GM19452 (cell line): ENCODE measurements at regions not wholly inside any gene's neighbourhood (a gene's known extent, or its start where the extent isn't known, plus 50 kb on each side); places are given as distances from the start of the nearest gene placed in this dataset.
"Not testable (repeated sequence)": the region's sequence is repeated elsewhere in the genome, so short reads cannot be mapped to it uniquely, and the experiment has no call there.

Experiments used
- ATAC-seq: cut with Tn5 transposase; IDR thresholded peaks from one replicate; pipeline ENCODE4 v1.9.1; 2021; ENCODE audit not compliant: unreplicated experiment

DNA sequence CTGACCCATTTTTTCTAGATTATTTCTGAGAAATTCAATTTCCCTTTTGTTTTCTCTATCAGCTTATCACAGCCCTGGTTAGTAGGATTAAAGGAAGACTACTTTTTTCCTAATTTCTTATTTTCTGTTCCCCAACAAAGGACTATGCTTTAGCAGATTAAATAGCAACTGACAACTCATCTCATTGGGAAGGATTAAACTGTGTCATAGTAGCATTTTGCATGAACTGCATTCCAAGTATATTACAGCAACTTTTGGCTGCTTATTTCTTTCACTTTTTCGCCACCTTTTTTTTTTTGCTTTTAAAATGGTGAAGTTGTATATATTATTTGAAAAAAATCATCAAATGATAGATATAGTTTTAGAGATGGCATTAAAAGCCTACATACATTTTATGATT is 570.3 kb downstream of the FBXO15 start:
- no peak for ATAC-seq

DNA sequence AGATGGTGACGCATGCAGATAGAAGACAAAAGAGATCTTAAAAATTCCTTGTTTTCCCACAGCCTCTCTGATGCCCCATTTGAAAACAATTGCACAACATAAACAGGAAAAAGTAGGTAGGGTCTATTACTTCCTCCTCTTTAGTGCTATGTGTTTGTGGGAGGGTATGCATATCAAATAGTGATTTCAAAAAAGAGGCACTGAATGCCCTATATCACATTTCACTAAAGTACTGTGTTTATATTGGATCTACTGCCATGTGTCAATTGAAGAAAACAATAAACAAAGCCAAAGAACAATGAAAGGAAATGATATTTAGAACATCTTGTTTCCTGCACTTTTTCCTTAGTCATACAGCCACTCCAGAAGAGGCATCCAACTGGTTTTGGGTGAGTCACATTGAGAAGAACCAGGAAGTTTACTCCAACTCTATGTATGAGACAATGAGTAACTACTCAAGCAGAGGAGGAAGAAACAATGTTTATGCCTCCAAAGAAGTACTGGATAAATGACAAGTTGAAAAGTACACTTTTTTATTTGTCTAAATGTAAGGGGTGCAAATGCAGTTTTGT is 583.6 kb downstream of the FBXO15 start:
- ATAC-seq: no peak

DNA sequence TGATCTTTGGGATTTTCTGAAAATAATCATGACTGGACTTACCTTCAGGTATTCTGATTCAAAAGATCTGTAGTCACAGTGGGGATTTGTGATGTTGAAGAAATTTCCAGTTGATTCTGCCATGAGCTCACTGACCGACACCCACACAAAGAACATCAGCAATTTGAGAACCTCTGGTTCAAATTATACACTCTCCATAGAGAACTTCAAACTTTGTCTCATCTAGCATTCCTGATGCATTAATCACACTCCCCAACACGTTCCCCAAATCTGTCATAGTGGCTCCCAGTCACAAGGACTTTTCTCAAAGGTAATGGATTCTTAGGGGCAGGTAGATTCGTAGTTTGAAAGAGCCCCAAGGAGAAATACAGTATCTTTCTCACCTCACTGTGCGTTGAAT is 584.3 kb downstream of the FBXO15 start:
- ATAC-seq: no peak

DNA sequence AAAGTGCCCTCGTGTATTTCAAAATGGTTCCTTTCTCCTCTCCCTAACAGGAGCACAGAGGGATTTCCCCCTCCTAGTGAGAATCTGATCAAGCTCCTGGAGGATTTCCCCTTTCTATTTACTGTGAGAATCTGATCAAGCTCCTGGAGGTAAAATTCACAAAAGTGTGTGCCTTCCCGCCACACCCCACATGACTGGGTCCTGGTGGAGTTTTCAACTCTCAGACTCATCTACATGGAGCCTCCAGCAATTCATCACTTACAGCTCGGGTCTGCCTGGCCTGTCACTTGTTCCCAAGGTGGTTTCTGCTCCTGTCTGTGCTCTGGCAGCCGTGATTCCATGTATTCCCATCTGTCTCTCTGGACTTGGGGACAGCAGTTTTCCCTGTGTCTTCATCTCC is 590.7 kb downstream of the FBXO15 start:
- no peak for ATAC-seq

DNA sequence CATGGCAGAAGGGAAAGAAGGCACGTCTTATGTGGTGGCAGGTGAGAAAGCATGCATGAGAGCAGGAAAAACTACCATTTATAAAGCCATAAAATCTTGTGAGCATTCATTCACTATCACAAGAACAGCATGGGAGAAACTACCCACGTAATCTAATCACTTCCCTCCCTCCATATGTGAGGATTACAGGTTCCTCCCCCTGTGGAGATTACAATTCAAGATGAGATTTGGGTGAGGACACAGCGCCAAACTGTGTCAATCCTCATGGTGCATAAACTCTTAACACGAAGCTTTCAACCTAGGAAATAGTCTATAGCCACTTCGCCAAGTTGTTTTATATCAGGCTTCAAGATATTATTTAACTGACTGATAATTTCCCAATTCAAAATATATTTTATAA is 595.5 kb downstream of the FBXO15 start:
- no peak for ATAC-seq

DNA sequence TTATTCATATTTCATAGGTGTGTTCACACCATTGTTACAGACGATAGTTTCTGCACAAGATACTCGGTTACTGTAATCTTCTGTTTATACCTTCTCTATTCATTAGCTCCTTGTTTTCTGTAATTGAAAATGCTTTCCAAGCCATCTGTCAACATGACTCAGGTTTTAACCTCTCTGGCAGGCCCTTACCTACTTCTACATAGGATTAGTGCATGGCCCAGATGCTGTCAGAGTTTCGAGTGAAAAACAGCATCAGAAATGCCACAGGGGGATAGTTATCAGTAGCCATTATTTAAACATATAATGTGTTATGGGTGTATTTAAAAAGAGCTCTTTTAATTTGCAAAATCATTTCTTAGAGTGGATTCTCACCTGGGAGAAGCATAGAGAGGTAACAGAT is 596.4 kb downstream of the FBXO15 start:
- ATAC-seq: no peak

DNA sequence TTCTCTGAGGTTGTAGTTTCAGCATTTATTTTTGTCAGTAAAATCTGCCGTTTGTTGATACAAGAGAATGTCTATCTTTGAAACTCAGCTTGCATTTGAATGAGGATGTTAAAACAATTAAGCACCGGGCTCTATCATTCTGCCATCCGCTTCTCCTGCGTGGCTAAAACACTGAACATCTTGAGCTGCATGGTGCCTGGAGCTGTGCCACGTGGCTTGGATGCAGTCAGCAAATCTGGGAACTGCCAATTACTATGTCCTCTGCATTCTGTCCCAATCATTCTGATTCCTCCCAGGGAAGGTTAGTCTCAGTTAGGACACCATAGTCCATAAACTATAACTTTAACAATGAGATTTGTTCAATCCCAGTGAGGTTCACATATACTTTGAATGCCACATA is 598.4 kb downstream of the FBXO15 start:
- ATAC-seq: no peak

DNA sequence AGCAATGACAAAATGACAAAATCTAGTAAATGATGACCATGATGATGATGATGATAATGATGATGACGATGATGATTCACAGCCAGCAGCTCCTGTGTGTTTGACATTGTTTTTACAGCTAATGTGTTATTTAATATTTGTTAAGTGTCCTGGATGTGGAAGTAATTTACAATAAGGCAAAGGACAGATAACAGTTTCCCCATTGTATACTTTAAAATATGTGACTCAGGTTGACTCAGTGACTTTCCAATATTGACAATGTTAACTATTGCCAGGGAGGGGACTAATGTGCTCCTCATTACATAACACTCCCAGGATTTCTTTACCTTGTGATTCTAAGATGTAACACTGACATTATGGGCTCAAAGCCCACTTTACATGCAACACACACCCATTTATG is 602.2 kb downstream of the FBXO15 start:
- no peak for ATAC-seq

DNA sequence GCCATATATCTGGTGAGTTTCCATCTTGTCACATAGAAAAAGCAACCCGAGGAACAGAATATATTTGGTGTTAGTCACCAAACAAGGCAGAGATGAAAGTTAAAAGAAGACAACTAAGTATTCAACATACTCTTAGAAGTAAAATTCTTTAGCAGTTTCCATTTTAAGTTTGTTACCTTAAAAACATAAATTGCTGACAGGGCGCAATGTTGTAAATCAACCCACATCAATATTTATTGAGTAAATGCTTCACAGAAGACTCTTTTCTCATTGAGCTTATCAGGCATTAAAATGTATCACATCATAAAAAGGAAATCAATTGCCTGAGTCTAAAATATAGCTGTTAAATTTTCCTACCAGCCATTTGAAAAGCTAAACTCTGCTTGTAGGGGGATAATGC is 603.0 kb downstream of the FBXO15 start:
- no peak for ATAC-seq

DNA sequence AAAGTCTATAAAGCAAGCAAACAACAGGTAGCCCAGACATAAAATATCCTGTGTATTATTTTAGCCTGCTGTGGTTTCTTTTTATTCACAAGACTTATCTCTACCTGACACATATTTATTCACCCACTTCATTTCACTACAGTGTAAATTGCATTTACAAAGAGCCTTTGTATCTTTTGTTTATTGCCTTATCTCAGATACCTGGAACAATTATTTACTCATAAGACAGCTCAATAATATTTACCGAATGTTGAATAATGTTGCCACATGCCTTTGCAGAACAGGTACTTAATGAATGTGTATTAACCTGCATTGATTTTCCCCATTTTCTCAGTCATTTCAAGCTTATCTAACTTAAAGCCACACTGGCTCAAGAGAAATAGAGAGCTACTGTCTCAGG is 603.6 kb downstream of the FBXO15 start:
- ATAC-seq: no peak

DNA sequence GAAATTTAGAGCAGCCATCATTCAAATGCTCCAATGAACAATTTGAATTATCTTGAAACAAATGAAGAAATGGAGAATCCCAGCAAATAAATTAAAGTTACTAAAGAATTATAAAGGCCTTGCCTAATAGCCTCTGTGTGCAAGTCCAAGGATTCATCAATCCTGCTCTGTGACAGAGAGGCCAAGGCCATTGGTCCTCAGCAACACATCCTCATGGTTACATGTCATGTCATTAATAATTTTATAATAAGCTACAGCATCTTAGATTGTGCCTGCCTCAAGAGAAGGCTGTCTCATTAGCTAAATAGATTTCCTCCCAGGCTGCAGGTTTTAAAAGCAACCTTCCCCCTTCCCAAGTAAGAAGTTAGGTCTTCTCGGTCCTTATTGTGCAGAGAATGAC is 611.6 kb downstream of the FBXO15 start:
- no peak for ATAC-seq

DNA sequence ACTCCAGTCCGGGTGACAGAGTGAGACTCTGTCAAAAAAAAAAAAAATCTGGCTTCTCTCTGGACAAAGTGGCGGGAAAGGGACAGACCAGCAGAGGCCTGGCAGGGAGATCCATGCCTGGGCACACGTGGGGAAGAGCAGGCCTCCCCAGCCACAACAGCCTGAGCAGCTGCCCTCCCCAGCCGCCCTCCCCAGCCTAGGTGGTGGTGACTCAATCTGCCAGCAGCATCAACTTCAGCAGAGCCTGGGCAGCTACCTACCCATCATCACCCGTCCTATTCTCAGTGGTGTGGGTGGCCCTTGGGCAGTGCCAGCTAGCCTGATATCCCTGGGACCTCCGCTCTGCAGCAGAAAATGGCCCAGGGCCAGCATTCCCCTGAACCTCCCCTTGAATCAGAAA is 612.4 kb downstream of the FBXO15 start:
- no peak for ATAC-seq

DNA sequence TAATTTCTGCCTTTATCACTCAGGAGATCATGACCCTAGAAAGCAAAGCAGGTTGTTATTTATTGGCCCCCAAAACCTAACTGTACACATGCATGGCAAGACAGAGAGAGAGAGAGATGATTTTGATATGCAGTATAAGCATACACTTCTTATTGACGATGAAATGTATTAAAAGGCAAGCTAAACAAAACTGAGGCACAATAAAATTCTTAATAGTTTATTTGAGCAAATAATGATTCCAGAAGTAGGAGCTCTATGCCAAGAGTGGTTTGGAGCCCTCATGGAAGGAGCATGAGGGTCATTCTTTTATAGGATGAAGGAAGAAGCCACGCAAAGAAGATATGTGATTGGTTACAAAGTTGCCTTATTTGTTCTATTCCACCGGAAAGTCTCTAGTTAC is 616.0 kb downstream of the FBXO15 start:
- no peak for ATAC-seq

DNA sequence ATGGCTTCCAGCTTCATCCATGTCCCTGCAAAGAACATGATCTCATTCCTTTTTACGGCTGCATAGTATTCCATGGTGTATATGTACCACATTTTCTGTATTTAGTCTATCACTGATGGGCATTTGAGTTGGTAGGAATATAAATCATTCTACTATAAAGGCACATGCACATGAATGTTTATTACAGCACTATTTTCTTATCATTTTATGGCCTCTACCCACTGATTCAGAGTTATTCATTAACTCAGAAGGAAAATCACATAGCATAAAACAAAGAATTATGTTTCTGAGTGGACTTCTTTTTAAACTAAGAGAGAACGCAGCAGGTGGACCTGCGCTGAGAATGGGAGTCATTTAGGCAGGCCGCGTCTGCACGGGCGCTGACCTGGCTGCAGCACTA is 619.6 kb downstream of the FBXO15 start:
- ATAC-seq: no peak

DNA sequence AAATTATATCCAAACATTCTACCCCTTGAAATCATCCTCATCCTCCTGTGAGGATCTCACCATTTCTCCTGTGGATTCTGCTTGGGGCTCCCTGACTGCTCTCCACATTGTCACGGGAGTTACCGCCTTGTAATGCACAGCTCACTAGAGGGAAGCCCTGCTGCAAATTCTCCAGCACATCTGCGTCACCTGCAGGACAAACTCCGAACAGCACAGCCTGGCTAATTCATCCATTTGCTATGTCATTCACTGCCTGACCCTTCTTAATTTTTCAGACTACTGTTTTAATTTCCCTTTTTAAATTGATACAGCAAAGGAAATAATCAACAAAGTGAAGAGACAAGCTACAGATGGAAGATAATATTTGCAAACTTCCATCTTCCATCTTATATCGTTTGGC is 627.4 kb downstream of the FBXO15 start:
- no peak for ATAC-seq

DNA sequence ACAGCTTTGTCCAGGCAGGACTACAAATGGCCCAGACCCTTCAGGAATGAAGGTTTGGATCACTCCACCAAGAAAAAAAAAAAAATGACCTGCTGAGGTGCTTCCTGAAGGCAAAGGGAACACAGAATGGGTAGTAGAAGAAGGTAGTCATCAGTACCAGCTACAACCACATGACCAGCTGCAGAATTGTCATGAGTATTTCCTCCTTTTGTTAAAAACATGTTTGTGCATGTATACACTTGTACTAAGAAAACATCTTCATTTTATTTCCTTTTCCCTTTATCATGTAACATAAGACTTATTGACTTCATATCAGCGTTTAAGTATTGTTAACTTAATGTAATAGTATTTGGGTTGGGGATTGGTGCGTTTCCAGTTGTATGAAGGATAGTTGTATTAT is 631.6 kb downstream of the FBXO15 start:
- not testable (repeated sequence) for ATAC-seq

DNA sequence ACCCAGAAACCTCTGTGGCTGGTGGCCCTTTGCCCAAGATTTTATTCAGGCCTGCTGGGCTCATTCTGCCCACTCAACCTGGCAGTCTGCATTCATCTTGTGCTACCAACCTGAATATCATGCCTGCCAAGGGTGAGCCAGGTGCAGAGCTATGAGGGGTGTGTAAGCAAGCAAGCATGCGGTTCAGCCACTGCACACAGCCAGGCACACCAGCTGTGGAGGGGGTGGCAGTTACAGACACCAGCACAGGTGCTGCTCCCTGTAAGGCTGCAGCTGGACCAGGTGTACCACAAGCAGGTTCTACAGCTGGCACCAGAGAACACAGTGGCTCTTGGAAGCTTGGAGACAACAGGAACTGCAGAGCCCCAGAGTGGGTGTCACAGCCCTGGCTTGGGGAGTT is 633.2 kb downstream of the FBXO15 start:
- ATAC-seq: no peak

DNA sequence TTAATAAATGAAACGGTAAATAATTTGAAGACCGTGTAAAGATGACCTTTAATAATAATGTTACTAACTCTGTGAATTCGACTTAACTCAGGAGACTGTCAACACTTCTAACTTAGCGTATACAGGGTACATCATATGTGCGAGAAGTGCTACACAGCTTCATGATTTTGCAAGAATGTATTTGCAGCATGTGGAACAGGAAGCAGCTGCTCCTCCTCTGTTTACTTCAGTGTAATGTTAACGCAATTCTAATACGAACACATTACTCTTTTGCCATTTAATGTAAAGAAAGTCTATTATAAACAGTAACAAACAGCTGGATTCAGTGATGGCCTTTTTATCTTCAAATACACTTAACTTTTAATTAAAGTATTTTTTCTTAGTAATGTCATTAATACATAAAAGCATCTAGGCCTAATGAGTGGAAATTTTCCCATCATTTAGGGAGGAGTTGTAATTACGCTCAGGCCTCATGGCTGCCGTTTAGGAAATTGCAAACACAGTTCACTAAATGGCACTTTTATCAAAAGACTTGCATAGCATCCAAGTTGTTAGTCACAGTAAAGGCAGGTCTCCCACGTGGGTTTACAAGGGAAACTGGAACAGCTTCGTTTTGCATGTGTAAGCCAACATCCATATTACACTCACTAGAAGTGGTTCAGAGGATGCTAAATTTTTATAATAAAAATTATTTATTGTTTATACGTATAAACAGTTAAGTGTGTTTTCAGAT is 635.7 kb downstream of the FBXO15 start:
- ATAC-seq: no peak

DNA sequence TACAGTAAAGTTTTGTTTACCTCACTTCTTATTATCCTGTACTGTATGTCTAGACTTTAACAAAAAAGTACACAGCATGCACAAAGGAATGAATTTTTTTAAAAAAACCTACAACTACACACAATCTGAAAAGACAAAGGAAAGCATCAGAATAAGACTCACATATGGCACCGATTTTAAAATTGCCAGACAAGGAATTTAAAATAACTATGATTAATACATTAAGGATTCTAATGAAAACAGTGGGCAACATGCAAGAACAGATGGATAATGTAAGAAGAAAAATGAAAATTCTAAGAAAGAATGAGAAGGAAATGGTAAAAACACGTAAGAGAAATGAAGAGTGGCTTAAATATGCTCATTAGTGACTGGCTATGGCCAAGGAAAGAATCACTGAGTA is 638.2 kb downstream of the FBXO15 start:
- no peak for ATAC-seq

DNA sequence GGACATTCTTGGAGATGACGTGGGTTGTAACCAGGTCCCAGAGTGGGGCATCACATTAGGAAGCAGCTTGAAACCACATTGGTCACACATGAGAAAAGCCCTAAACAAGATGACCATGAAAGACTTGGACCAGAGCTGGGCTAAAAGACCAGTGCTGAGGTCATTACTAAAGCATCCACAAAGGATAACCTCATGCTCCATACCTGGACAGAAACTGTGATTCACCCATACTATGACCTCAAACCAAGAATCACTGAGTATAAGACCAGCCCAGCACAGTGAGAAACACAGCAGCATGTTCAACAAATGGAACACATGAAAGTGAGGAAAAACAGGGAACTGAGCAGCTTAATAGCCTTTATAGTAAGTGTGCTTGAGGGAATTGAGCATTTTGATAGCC is 635.5 kb upstream of the NETO1 start:
- no peak for ATAC-seq

DNA sequence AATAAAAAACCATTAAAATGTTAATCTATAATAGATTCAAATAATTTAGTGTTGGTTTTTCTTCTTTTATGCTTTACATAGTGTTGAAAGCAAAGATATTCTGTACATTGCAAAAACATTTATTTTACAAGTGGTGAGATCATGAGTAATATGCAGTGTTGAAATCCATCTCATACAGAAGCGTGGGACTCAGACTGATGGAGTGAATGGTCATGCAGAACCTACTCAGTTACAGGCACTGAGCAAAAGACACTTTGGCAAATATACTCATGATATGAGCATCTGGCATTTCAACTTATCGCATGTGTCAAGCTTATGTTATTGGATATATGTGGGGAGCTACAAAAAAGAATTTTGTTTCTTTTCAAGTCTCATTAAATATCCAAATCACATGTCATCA is 620.2 kb upstream of the NETO1 start:
- ATAC-seq: no peak

DNA sequence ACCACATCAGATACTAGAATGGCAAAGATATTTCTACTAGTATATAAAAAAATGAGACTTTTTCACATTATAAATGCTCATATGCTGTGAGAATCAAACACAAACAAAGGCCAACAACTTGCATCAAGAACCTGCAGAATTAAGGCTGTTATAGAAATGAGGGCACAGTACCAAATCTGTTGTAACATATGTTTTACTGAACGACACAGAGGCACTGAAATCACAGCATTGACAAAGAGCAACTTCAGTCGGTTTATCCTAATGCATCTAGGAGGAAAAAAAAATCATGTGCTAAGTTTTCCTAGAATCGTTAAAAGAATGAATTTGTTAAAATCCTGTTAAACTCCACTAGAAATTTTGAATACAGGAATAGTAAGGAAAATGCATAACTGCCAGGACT is 617.4 kb upstream of the NETO1 start:
- ATAC-seq: no peak

DNA sequence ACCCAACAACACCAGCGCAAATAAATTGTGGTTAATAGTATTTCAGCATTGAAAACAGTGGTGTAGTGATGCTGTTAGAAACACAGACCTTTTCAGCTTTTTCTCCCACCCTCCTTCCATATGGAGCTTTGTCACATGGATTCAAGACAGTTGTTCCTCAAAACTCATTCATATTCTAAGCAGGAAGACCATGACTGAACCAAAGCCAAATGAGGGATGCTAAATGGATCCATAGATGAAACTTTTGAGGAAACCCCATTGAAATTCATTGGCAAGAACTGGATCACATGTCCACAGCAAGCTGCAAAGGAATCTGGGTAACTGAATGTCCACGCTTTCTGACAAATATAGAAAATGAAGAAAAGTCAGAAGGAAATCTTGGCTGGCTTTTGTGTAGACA is 615.1 kb upstream of the NETO1 start:
- ATAC-seq: no peak
